Vagina (tissue), 2 donors: ENCODE measurements at regions not wholly inside any gene's neighbourhood (a gene's known extent, or its start where the extent isn't known, plus 50 kb on each side); places are given as distances from the start of the nearest gene placed in this dataset.

Experiments used
- DNase-seq, 2 donors: peaks; one replicate each; pipeline ENCODE4 v3.0.0-alpha.2; 2017; ENCODE audit errors: extremely low spot score in 2 of 2
- H3K27ac ChIP-seq: fragments of 200-600 bp; sonication (generic); one replicate; pipeline ENCODE4 v1.5.1; 2019
- H3K27me3 ChIP-seq: fragments of 200-600 bp; sonication (generic); one replicate; pipeline ENCODE4 v1.5.1; 2019
- H3K36me3 ChIP-seq, 2 donors: fragments of 200-600 bp; sonication (generic); one replicate each; pipeline ENCODE4 v1.5.1; 2017 to 2019
- H3K4me1 ChIP-seq: fragments of 200-600 bp; sonication (generic); one replicate; pipeline ENCODE4 v1.5.1; 2019
- H3K4me3 ChIP-seq, 2 donors: fragments of 200-600 bp; sonication (generic); 1 replicate in 1 of 2; 2 replicates in 1 of 2; pipeline ENCODE4 v1.5.1; 2016 to 2019
- H3K9me3 ChIP-seq: fragments of 200-600 bp; sonication (generic); one replicate; pipeline ENCODE4 v1.5.1; 2019
- POLR2A ChIP-seq, 2 donors: fragments of 450-650 bp; IDR thresholded peaks; one replicate each; pipeline ENCODE4 v1.6.1; 2017; ENCODE audit warnings: antibody characterized with exemption in 2 of 2, mild to moderate bottlenecking in 2 of 2, moderate library complexity in 2 of 2
- POLR2AphosphoS5 ChIP-seq, 2 donors: sonication (generic); formaldehyde crosslinking; IDR thresholded peaks; one replicate each; pipeline ENCODE4 v1.9.0; 2017; ENCODE audit warnings: antibody characterized with exemption in 2 of 2, mild to moderate bottlenecking in 2 of 2, low read depth in 1 of 2; ENCODE audit not compliant: insufficient read depth in 1 of 2
- intact Hi-C: fragments of 100-400 bp; cut with DNase I; formaldehyde crosslinking; loops from one replicate; pipeline ENCODE4 v1.15.1; 2023
- TF ChIP-seq, protein P1 (sequence below), 3 experiments: fragments of 450-650 bp in 2 of 3; fragments of 200-600 bp in 1 of 3; sonication (generic) in 1 of 3; IDR thresholded peaks; one replicate each; pipeline ENCODE4 v1.5.1; 2017 to 2019; ENCODE audit warnings: antibody characterized with exemption in 3 of 3, mild to moderate bottlenecking in 2 of 3, moderate library complexity in 2 of 3

DNA sequence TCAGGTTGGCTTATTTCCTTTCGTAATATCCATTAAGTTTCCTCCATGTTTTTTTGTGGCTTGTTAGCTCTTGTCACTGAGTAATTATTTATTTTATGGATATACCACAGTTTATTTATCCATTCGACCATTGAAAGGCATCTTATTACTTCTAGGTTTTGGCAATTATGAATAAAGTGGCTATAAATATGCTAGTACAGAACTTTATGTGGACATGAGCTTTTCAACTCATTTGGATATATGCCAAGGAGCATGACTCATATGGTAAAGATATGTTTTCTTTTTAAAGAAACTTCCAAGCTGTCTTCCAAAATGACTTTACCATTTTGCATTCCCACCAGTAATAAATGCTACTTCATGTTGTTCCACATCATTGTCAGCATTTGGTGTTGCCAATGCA lies 803.6 kb downstream of the GLUD2 start:
- H3K36me3 ChIP-seq: no peaks in the 10 kb centered on the region
- TF ChIP-seq POLR2A (IDR thresholded peaks at IDR 0.05) (no peak), POLR2AphosphoS5 (IDR thresholded peaks at IDR 0.05; ENCODE audit: insufficient read depth in 1 of 2, low read depth in 1 of 2) (no peak)
- TF ChIP-seq, protein P1, sequence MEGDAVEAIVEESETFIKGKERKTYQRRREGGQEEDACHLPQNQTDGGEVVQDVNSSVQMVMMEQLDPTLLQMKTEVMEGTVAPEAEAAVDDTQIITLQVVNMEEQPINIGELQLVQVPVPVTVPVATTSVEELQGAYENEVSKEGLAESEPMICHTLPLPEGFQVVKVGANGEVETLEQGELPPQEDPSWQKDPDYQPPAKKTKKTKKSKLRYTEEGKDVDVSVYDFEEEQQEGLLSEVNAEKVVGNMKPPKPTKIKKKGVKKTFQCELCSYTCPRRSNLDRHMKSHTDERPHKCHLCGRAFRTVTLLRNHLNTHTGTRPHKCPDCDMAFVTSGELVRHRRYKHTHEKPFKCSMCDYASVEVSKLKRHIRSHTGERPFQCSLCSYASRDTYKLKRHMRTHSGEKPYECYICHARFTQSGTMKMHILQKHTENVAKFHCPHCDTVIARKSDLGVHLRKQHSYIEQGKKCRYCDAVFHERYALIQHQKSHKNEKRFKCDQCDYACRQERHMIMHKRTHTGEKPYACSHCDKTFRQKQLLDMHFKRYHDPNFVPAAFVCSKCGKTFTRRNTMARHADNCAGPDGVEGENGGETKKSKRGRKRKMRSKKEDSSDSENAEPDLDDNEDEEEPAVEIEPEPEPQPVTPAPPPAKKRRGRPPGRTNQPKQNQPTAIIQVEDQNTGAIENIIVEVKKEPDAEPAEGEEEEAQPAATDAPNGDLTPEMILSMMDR (IDR thresholded peaks at IDR 0.05): no peak
- intact Hi-C loops: no loop called here
- H3K4me1 ChIP-seq: no peaks in the 10 kb centered on the region
- no peaks in the 10 kb centered on the region for H3K27me3 ChIP-seq
- DNase-seq: no peak
- H3K27ac ChIP-seq: no peak overlapping the region
- H3K9me3 ChIP-seq: no peaks in the 10 kb centered on the region
- no peak overlapping the region for H3K4me3 ChIP-seq

DNA sequence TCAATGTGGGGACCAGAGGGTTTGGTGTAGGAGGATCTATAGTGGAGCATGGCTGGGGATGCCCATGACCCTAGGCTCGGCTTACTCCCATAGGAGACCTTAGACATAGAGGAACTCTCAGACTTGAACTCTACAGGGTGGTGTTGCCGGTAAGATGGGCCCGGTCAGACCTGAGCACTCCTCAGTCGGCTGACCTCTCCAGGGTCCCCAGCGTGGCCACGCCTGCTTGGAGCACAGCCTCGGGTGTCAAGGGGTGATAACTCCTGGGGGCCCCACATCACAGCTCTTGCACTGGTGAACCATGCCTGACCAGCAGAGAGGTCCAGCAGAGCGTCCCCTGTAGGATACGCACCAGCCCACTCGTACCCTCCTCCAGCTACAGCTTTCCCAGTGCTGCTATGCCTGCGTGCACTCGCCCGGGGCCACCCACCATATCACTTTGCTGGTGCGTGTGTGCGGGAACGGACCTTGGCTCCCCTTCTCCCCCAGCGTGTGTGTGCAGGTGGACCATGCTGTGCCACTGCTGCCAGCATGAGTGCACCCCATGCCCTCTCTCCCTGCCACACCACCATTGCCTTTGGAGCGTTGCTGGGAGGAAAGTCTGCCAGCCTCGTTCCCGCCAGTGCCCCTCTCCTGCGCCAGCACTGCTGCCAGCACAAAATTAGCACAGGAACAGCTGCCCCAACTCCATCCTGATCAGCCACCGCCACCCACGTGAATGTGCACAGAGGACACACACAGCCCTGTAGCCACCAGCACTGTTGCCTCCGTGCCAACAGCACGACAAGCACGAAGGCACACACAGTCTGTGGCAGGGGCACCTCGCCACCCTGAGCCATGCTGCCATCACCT lies 806.6 kb downstream of the GLUD2 start:
- TF ChIP-seq POLR2AphosphoS5 (IDR thresholded peaks at IDR 0.05; ENCODE audit: insufficient read depth in 1 of 2, low read depth in 1 of 2) (no peak), POLR2A (IDR thresholded peaks at IDR 0.05) (no peak)
- TF ChIP-seq, protein P1 (IDR thresholded peaks at IDR 0.05): no peak
- H3K4me3 ChIP-seq: no peak overlapping the region
- no peaks in the 10 kb centered on the region for H3K36me3 ChIP-seq
- intact Hi-C loops: no loop called here
- no peaks in the 10 kb centered on the region for H3K9me3 ChIP-seq
- no peaks in the 10 kb centered on the region for H3K27me3 ChIP-seq
- DNase-seq: peak in 1 of 2 donors; percentile 94
- no peaks in the 10 kb centered on the region for H3K4me1 ChIP-seq
- H3K27ac ChIP-seq: no peak overlapping the region

DNA sequence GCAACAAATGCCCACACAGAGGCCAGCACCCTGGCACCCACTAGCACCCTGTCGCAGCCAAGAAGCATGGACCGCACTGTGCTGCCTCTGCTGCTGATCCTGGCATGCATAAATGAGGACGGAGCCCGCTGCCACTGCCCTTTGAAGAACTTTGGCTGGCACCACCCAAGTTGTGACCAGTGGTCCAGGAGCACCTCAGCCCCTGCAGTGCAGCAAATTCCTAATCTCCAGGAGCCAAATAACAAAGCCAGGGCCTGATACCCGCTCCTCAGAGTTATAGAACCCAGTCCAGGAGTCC lies 807.2 kb downstream of the GLUD2 start:
- intact Hi-C loops: no loop called here

DNA sequence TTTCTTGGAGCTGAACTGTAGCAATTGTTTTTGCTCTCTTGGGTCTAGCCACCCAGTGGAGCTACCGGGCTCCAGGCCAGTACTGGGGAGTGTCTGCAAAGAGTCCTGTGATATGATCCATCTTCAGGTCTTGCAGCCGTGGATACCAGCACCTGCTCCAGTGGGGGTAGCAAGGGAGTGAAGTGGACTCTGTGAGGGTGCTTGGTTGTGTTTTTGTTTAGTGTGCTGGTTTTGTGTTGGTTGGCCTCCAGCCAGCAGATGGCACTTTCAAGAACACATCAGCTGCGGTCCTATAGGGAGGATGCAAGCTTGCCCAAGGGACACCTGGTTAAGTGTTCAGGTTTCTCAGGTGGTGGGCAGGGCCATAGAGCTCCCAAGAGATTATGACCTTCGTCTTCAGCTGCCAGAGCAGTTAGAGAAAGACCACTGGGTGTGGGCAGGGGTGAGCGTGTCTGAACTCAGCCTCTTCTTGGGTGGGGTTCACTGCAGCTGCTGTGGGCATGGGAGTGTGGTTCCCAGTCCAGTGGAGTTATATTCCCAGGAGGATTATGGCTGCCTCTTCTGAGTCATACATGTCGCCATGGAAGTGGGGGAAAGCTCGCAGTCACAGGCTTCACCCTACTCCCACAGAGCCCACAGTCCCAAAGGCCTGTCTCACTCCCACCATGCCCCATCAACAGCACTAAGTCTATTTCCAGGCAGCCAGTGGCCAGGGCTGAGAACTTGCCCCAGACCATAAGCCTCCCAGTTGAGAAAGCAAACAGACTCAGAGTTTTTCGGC lies 811.6 kb downstream of the GLUD2 start:
- Histone ChIP-seq H3K36me3 (no peaks in the 10 kb centered on the region), H3K4me3 (no peak overlapping the region), H3K27me3 (no peaks in the 10 kb centered on the region), H3K27ac (no peak overlapping the region), H3K4me1 (no peaks in the 10 kb centered on the region), H3K9me3 (no peaks in the 10 kb centered on the region)
- TF ChIP-seq, protein P1 (IDR thresholded peaks at IDR 0.05): no peak
- TF ChIP-seq POLR2A (IDR thresholded peaks at IDR 0.05) (no peak), POLR2AphosphoS5 (IDR thresholded peaks at IDR 0.05; ENCODE audit: insufficient read depth in 1 of 2, low read depth in 1 of 2) (no peak)
- peak in 1 of 2 donors; percentile 96 for DNase-seq
- intact Hi-C loops: no loop called here

More for the DNA sequence above, 807.2 kb downstream of the GLUD2 start:
- Histone ChIP-seq H3K9me3 (no peaks in the 10 kb centered on the region), H3K4me1 (no peaks in the 10 kb centered on the region), H3K27ac (no peak overlapping the region), H3K27me3 (no peaks in the 10 kb centered on the region), H3K36me3 (no peaks in the 10 kb centered on the region), H3K4me3 (no peak overlapping the region)
- DNase-seq: peak in 1 of 2 donors; percentile 95
- TF ChIP-seq, protein P1 (IDR thresholded peaks at IDR 0.05): no peak
- TF ChIP-seq POLR2A (IDR thresholded peaks at IDR 0.05) (no peak), POLR2AphosphoS5 (IDR thresholded peaks at IDR 0.05; ENCODE audit: insufficient read depth in 1 of 2, low read depth in 1 of 2) (no peak)

DNA sequence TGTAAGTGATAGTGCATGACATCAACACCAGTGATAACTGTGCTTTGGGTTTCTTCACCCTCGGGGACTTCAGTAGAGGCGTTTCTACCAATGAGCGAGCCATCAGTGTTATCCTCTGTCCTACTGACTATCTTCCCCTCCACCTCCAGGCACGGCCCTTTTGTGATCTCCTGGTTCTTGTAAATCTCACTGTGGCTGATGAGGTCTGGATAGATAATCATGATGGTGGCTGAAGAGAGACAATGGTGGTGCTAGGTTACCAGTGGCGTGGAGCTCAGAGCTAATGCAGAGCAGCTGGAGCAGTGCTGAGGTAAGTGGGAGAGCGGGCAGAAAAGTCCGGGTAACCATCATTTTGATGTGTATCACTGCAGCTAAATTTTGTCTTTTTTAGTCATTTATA lies 816.6 kb downstream of the GLUD2 start:
- Histone ChIP-seq H3K4me1 (no peaks in the 10 kb centered on the region), H3K27me3 (no peaks in the 10 kb centered on the region), H3K36me3 (no peaks in the 10 kb centered on the region), H3K27ac (no peak overlapping the region), H3K9me3 (no peaks in the 10 kb centered on the region), H3K4me3 (no peak overlapping the region)
- intact Hi-C loops: no loop called here
- no peak for DNase-seq
- TF ChIP-seq POLR2A (IDR thresholded peaks at IDR 0.05) (no peak), POLR2AphosphoS5 (IDR thresholded peaks at IDR 0.05; ENCODE audit: insufficient read depth in 1 of 2, low read depth in 1 of 2) (no peak)
- TF ChIP-seq, protein P1 (IDR thresholded peaks at IDR 0.05): no peak
